ENCODE measurements at regions not wholly inside any gene's neighbourhood (a gene's known extent, or its start where the extent isn't known, plus 50 kb on each side); places are given as distances from the start of the nearest gene placed in this dataset.

GRCh38 chr10:70954381-70955176 lies 66.2 kb upstream of the PCBD1 start:
- Histone ChIP-seq H3K4me3 (replicated peaks in 1 of 3) (no peak overlapping the region), H3K27me3 (no peaks in the 10 kb centered on the region), H3K9me3 (no peaks in the 10 kb centered on the region), H3K36me3 (no peaks in the 10 kb centered on the region), H3K27ac (no peak overlapping the region), H3K4me1 (no peaks in the 10 kb centered on the region)
- intact Hi-C loops (cut with DNase I), result no loop called here
- WGBS, 2 donors, result 82 to 83% methylated on average over 12 to 13 of the region's 13 CpGs
- DNase-seq, result no peak
- no peak for TF ChIP-seq CTCF (IDR thresholded peaks at IDR 0.05)
- TF ChIP-seq POLR2A (IDR thresholded peaks at IDR 0.05), result no peak

- no peaks in the 10 kb centered on the region for H3K4me1 ChIP-seq
- H3K36me3 ChIP-seq, result no peaks in the 10 kb centered on the region
- no peak overlapping the region for H3K4me3 ChIP-seq (replicated peaks in 1 of 3)
- DNase-seq, result no peak
- no peak for TF ChIP-seq POLR2A (IDR thresholded peaks at IDR 0.05)
- no peak for TF ChIP-seq CTCF (IDR thresholded peaks at IDR 0.05)
- H3K9me3 ChIP-seq, result no peaks in the 10 kb centered on the region
- H3K27me3 ChIP-seq, result no peaks in the 10 kb centered on the region
- intact Hi-C loops (cut with DNase I), result no loop called here
- WGBS, 2 donors, result 63 to 64% methylated on average over 7 of the region's 7 CpGs
- no peak overlapping the region for H3K27ac ChIP-seq
Measured at GRCh38 chr10:70956029-70956759, 67.8 kb upstream of the PCBD1 start.

- Histone ChIP-seq H3K27me3 (no peaks in the 10 kb centered on the region), H3K36me3 (no peaks in the 10 kb centered on the region), H3K4me3 (replicated peaks in 1 of 3) (no peak overlapping the region), H3K27ac (no peak overlapping the region), H3K9me3 (no peaks in the 10 kb centered on the region), H3K4me1 (no peaks in the 10 kb centered on the region)
- no peak for DNase-seq
- intact Hi-C loops (cut with DNase I), result no loop called here
- no peak for TF ChIP-seq CTCF (IDR thresholded peaks at IDR 0.05)
- no peak for TF ChIP-seq POLR2A (IDR thresholded peaks at IDR 0.05)
- 91 to 93% methylated on average over 3 of the region's 3 CpGs for WGBS, 2 donors
Measured at GRCh38 chr10:70958396-70958795, 70.0 kb upstream of the PCBD1 start.

GRCh38 chr10:70960316-70960715 lies 72.0 kb upstream of the PCBD1 start:
- H3K27me3 ChIP-seq, result no peaks in the 10 kb centered on the region
- no peak overlapping the region for H3K27ac ChIP-seq
- no peaks in the 10 kb centered on the region for H3K36me3 ChIP-seq
- H3K4me3 ChIP-seq (replicated peaks in 1 of 3), result no peak overlapping the region
- H3K4me1 ChIP-seq, result no peaks in the 10 kb centered on the region
- no peak for DNase-seq
- H3K9me3 ChIP-seq, result no peaks in the 10 kb centered on the region
- 96% methylated on average over 2 of the region's 2 CpGs for WGBS, 2 donors
- intact Hi-C loops (cut with DNase I), result no loop called here
- TF ChIP-seq POLR2A (IDR thresholded peaks at IDR 0.05), result no peak
- TF ChIP-seq CTCF (IDR thresholded peaks at IDR 0.05), result no peak

Measured in thyroid gland (tissue), 4 donors.